ENCODE measurements at regions not wholly inside any gene's neighbourhood (a gene's known extent, or its start where the extent isn't known, plus 50 kb on each side); places are given as distances from the start of the nearest gene placed in this dataset.

GRCh38 chr21:25425156-25425555, 182.1 kb downstream of the MRPL39 start:
- no peak for TF ChIP-seq CTCF (IDR thresholded peaks at IDR 0.05; ENCODE audit: borderline replicate concordance, extremely low read depth, low read length, poor library complexity, severe bottlenecking)
- TF ChIP-seq EZH2 (IDR thresholded peaks at IDR 0.05; ENCODE audit: borderline replicate concordance, low read depth, low read length, severe bottlenecking): no peak

Measured in DND-41 (cell line).